WTC11 (cell line): ENCODE measurements at regions not wholly inside any gene's neighbourhood (a gene's known extent, or its start where the extent isn't known, plus 50 kb on each side); places are given as distances from the start of the nearest gene placed in this dataset.

Source experiments
- ATAC-seq: fragments of 200-7000 bp; cut with Tn5 transposase; 2 replicates; pipeline ENCODE4 v1.10.0; 2021; ENCODE audit warnings: mild to moderate bottlenecking, moderate library complexity
- CTCF ChIA-PET: fragments of 300-600 bp; sonication (Branson Sonifier 250); formaldehyde crosslinking; loops from one replicate; lab custom pipeline; 2021; ENCODE audit warnings: antibody characterized with exemption; lab: Charles Lee
- POLR2A ChIA-PET: fragments of 350-600 bp; sonication (Branson Sonifier 250); formaldehyde crosslinking; loops from one replicate; lab custom pipeline; 2021; ENCODE audit warnings: antibody characterized with exemption; lab: Charles Lee
- DNase-seq: peaks from one replicate; pipeline ENCODE4 v3.0.0; 2021; ENCODE audit warnings: low spot score
- H3K27ac Mint-ChIP-seq: 2 replicates; pipeline ENCODE4 v1.8.0; 2021; ENCODE audit warnings: mixed read lengths
- H3K27me3 Mint-ChIP-seq: 2 replicates; pipeline ENCODE4 v1.8.0; 2021; ENCODE audit warnings: low read depth, mild to moderate bottlenecking, moderate library complexity, mixed read lengths
- H3K36me3 Mint-ChIP-seq: 2 replicates; pipeline ENCODE4 v1.8.0; 2021; ENCODE audit warnings: mixed read lengths
- H3K4me1 Mint-ChIP-seq: 2 replicates; pipeline ENCODE4 v1.8.0; 2022; ENCODE audit warnings: mixed read lengths
- H3K4me3 Mint-ChIP-seq: 2 replicates; pipeline ENCODE4 v1.8.0; 2021; ENCODE audit warnings: mild to moderate bottlenecking, moderate library complexity, mixed read lengths
- H3K9me3 Mint-ChIP-seq: 2 replicates; pipeline ENCODE4 v1.8.0; 2021; ENCODE audit warnings: mixed read lengths
- JUN ChIP-seq: sonication (generic); formaldehyde crosslinking; IDR thresholded peaks from 2 replicates; pipeline ENCODE4 v1.8.0; 2023; ENCODE audit warnings: mild to moderate bottlenecking, missing genetic modification reagents
- NR2C2 ChIP-seq: sonication (generic); formaldehyde crosslinking; IDR thresholded peaks from 2 replicates; pipeline ENCODE4 v1.8.0; 2022; ENCODE audit warnings: mild to moderate bottlenecking, missing genetic modification reagents
- OVOL2 ChIP-seq: fragments of 250-450 bp; sonication (Bioruptor Pico); IDR thresholded peaks from 2 replicates; pipeline ENCODE4 v1.9.0; 2021; ENCODE audit warnings: mild to moderate bottlenecking, borderline replicate concordance
- SP1 ChIP-seq: sonication (generic); formaldehyde crosslinking; conservative IDR thresholded peaks from 2 replicates; pipeline ENCODE4 v1.8.1; 2022; ENCODE audit warnings: missing genetic modification reagents
- TEAD1 ChIP-seq: sonication (generic); formaldehyde crosslinking; IDR thresholded peaks from 2 replicates; pipeline ENCODE4 v1.8.0; 2022; ENCODE audit warnings: mild to moderate bottlenecking, missing genetic modification reagents
- TEAD4 ChIP-seq: sonication (generic); formaldehyde crosslinking; IDR thresholded peaks from 2 replicates; pipeline ENCODE4 v1.8.0; 2022; ENCODE audit warnings: mild to moderate bottlenecking, missing genetic modification reagents
- USF1 ChIP-seq: sonication (generic); formaldehyde crosslinking; IDR thresholded peaks from 2 replicates; pipeline ENCODE4 v1.8.0; 2022; ENCODE audit warnings: mild to moderate bottlenecking, missing genetic modification reagents
- ZNF219 ChIP-seq: sonication (generic); formaldehyde crosslinking; IDR thresholded peaks from 2 replicates; pipeline ENCODE4 v1.8.0; 2023; ENCODE audit warnings: missing genetic modification reagents, mild to moderate bottlenecking, borderline replicate concordance
- ZNF281 ChIP-seq: sonication (generic); formaldehyde crosslinking; IDR thresholded peaks from 2 replicates; pipeline ENCODE4 v1.8.0; 2023; ENCODE audit warnings: mild to moderate bottlenecking, missing genetic modification reagents
- ZNF512 ChIP-seq: sonication (generic); formaldehyde crosslinking; IDR thresholded peaks from 2 replicates; pipeline ENCODE4 v1.8.1; 2022; ENCODE audit warnings: missing genetic modification reagents, borderline replicate concordance
- ZSCAN18 ChIP-seq: fragments of 250-450 bp; sonication (Bioruptor Pico); IDR thresholded peaks from 2 replicates; pipeline ENCODE4 v2.1.2; 2022; ENCODE audit warnings: mild to moderate bottlenecking, moderate library complexity
- TF ChIP-seq, protein P1 (sequence below): fragments of 250-450 bp; sonication (Bioruptor Pico); IDR thresholded peaks from 2 replicates; pipeline ENCODE4 v1.9.0; 2021; ENCODE audit warnings: mild to moderate bottlenecking, borderline replicate concordance
- TF ChIP-seq, protein P2 (sequence below): sonication (generic); formaldehyde crosslinking; conservative IDR thresholded peaks from 2 replicates; pipeline ENCODE4 v1.8.1; 2023; ENCODE audit warnings: mild to moderate bottlenecking, low read depth, missing genetic modification reagents, moderate library complexity
- TF ChIP-seq, protein P3 (sequence below): fragments of 250-450 bp; sonication (Bioruptor Pico); IDR thresholded peaks from 2 replicates; pipeline ENCODE4 v1.9.0; 2021; ENCODE audit warnings: mild to moderate bottlenecking
- TF ChIP-seq, protein P4 (sequence below): sonication (generic); formaldehyde crosslinking; IDR thresholded peaks from 2 replicates; pipeline ENCODE4 v1.8.1; 2023; ENCODE audit warnings: mild to moderate bottlenecking, missing genetic modification reagents
- TF ChIP-seq, protein P5 (sequence below): sonication (generic); formaldehyde crosslinking; IDR thresholded peaks from 2 replicates; pipeline ENCODE4 v1.8.0; 2022; ENCODE audit warnings: mild to moderate bottlenecking, missing genetic modification reagents

GRCh38 chr13:21757763-21758162 lies 86.9 kb downstream of the FGF9 start:
- TF ChIP-seq, protein P1, sequence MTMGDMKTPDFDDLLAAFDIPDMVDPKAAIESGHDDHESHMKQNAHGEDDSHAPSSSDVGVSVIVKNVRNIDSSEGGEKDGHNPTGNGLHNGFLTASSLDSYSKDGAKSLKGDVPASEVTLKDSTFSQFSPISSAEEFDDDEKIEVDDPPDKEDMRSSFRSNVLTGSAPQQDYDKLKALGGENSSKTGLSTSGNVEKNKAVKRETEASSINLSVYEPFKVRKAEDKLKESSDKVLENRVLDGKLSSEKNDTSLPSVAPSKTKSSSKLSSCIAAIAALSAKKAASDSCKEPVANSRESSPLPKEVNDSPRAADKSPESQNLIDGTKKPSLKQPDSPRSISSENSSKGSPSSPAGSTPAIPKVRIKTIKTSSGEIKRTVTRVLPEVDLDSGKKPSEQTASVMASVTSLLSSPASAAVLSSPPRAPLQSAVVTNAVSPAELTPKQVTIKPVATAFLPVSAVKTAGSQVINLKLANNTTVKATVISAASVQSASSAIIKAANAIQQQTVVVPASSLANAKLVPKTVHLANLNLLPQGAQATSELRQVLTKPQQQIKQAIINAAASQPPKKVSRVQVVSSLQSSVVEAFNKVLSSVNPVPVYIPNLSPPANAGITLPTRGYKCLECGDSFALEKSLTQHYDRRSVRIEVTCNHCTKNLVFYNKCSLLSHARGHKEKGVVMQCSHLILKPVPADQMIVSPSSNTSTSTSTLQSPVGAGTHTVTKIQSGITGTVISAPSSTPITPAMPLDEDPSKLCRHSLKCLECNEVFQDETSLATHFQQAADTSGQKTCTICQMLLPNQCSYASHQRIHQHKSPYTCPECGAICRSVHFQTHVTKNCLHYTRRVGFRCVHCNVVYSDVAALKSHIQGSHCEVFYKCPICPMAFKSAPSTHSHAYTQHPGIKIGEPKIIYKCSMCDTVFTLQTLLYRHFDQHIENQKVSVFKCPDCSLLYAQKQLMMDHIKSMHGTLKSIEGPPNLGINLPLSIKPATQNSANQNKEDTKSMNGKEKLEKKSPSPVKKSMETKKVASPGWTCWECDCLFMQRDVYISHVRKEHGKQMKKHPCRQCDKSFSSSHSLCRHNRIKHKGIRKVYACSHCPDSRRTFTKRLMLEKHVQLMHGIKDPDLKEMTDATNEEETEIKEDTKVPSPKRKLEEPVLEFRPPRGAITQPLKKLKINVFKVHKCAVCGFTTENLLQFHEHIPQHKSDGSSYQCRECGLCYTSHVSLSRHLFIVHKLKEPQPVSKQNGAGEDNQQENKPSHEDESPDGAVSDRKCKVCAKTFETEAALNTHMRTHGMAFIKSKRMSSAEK (CRISPR knock-in tag), result no peak
- TF ChIP-seq ZNF219 (CRISPR knock-in tag), result no peak
- TF ChIP-seq OVOL2, result no peak
- TF ChIP-seq ZSCAN18 (CRISPR knock-in tag), result no peak
- TF ChIP-seq, protein P2, sequence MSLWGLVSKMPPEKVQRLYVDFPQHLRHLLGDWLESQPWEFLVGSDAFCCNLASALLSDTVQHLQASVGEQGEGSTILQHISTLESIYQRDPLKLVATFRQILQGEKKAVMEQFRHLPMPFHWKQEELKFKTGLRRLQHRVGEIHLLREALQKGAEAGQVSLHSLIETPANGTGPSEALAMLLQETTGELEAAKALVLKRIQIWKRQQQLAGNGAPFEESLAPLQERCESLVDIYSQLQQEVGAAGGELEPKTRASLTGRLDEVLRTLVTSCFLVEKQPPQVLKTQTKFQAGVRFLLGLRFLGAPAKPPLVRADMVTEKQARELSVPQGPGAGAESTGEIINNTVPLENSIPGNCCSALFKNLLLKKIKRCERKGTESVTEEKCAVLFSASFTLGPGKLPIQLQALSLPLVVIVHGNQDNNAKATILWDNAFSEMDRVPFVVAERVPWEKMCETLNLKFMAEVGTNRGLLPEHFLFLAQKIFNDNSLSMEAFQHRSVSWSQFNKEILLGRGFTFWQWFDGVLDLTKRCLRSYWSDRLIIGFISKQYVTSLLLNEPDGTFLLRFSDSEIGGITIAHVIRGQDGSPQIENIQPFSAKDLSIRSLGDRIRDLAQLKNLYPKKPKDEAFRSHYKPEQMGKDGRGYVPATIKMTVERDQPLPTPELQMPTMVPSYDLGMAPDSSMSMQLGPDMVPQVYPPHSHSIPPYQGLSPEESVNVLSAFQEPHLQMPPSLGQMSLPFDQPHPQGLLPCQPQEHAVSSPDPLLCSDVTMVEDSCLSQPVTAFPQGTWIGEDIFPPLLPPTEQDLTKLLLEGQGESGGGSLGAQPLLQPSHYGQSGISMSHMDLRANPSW (CRISPR knock-in tag), result no peak
- TF ChIP-seq USF1 (CRISPR knock-in tag), result no peak
- TF ChIP-seq, protein P3, sequence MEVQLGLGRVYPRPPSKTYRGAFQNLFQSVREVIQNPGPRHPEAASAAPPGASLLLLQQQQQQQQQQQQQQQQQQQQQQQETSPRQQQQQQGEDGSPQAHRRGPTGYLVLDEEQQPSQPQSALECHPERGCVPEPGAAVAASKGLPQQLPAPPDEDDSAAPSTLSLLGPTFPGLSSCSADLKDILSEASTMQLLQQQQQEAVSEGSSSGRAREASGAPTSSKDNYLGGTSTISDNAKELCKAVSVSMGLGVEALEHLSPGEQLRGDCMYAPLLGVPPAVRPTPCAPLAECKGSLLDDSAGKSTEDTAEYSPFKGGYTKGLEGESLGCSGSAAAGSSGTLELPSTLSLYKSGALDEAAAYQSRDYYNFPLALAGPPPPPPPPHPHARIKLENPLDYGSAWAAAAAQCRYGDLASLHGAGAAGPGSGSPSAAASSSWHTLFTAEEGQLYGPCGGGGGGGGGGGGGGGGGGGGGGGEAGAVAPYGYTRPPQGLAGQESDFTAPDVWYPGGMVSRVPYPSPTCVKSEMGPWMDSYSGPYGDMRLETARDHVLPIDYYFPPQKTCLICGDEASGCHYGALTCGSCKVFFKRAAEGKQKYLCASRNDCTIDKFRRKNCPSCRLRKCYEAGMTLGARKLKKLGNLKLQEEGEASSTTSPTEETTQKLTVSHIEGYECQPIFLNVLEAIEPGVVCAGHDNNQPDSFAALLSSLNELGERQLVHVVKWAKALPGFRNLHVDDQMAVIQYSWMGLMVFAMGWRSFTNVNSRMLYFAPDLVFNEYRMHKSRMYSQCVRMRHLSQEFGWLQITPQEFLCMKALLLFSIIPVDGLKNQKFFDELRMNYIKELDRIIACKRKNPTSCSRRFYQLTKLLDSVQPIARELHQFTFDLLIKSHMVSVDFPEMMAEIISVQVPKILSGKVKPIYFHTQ (CRISPR knock-in tag), result no peak
- no peak for TF ChIP-seq NR2C2 (CRISPR knock-in tag)
- no peak for TF ChIP-seq ZNF512
- no peak for TF ChIP-seq SP1 (CRISPR knock-in tag)
- H3K4me1 Mint-ChIP-seq, result peaks cover 49% of the 10 kb centered on the region
- H3K4me3 Mint-ChIP-seq, result no peak overlapping the region
- POLR2A ChIA-PET, result no interaction called here
- no peak for DNase-seq
- no peak for ATAC-seq
- H3K9me3 Mint-ChIP-seq, result no peaks in the 10 kb centered on the region
- CTCF ChIA-PET, result no interaction called here
- H3K27ac Mint-ChIP-seq, result no peak overlapping the region
- H3K27me3 Mint-ChIP-seq, result no peaks in the 10 kb centered on the region
- no peaks in the 10 kb centered on the region for H3K36me3 Mint-ChIP-seq

DNA sequence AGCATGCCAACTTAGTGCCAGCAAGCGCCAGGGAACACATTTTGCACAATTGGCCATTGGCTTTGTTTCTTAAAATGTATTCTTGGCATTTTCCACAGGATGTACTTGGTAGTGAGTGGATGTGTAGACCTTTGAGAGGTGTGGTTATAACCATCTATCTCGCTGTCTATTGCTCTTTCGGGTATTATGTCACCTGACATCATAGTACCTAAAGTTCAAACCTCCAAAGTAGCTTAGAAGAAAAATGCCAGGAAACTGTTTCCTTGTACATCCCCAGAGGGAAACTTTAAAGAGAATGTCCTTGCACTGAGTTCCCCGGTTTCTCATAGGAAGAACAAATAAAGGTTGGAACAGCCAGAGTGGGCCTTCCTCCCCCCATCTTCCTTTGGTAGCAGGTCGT lies 87.6 kb downstream of the FGF9 start:
- peaks cover 51% of the 10 kb centered on the region for H3K4me1 Mint-ChIP-seq
- POLR2A ChIA-PET, result no interaction called here
- TF ChIP-seq, protein P4, sequence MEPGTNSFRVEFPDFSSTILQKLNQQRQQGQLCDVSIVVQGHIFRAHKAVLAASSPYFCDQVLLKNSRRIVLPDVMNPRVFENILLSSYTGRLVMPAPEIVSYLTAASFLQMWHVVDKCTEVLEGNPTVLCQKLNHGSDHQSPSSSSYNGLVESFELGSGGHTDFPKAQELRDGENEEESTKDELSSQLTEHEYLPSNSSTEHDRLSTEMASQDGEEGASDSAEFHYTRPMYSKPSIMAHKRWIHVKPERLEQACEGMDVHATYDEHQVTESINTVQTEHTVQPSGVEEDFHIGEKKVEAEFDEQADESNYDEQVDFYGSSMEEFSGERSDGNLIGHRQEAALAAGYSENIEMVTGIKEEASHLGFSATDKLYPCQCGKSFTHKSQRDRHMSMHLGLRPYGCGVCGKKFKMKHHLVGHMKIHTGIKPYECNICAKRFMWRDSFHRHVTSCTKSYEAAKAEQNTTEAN (CRISPR knock-in tag), result no peak
- TF ChIP-seq JUN (CRISPR knock-in tag) (no peak), TEAD1 (no peak), TEAD4 (CRISPR knock-in tag) (no peak), ZNF281 (CRISPR knock-in tag) (no peak)
- TF ChIP-seq, protein P5, sequence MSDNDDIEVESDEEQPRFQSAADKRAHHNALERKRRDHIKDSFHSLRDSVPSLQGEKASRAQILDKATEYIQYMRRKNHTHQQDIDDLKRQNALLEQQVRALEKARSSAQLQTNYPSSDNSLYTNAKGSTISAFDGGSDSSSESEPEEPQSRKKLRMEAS, result no peak

More for the DNA sequence above, 87.6 kb downstream of the FGF9 start:
- no peak overlapping the region for H3K27ac Mint-ChIP-seq
- H3K9me3 Mint-ChIP-seq, result no peaks in the 10 kb centered on the region
- CTCF ChIA-PET, result no interaction called here
- no peak overlapping the region for H3K4me3 Mint-ChIP-seq
- H3K36me3 Mint-ChIP-seq, result no peaks in the 10 kb centered on the region
- ATAC-seq (no peak), DNase-seq (no peak)
- H3K27me3 Mint-ChIP-seq, result no peaks in the 10 kb centered on the region
